Endothelial cell of umbilical vein (primary cell): ENCODE measurements at regions not wholly inside any gene's neighbourhood (a gene's known extent, or its start where the extent isn't known, plus 50 kb on each side); places are given as distances from the start of the nearest gene placed in this dataset.

Experiments used
- BruUV-seq: library from RNA; stranded (reverse); fragments of 400-500 nt; replicated peaks from 2 replicates; lab custom pipeline; 2021; lab: Mats Ljungman, UMichigan
- CTCF ChIA-PET: fragments of 300-600, 350-600 bp; sonication (Branson Sonifier 250); formaldehyde crosslinking; loops from one replicate; lab custom pipeline; 2021; ENCODE audit warnings: antibody characterized with exemption, inconsistent platforms; lab: Charles Lee
- POLR2A ChIA-PET: fragments of 300-600, 350-600 bp; sonication (Branson Sonifier 250); formaldehyde crosslinking; loops from one replicate; lab custom pipeline; 2021; ENCODE audit warnings: antibody characterized with exemption, inconsistent platforms; lab: Charles Lee
- DNase-seq: peaks from one replicate; pipeline ENCODE4 v3.0.0-alpha.2; 2011; ENCODE audit warnings: low read depth, low spot score
- FAIRE-seq: peaks from 2 replicates; lab custom pipeline; 2011; peaks lifted over from hg19 to GRCh38; lab: Jason Lieb, UNC
- H2AFZ ChIP-seq: 2 replicates; pipeline ENCODE4 v1.6.0; 2012; ENCODE audit warnings: low read depth, low read length, control low read depth, inconsistent platforms
- H3K27ac ChIP-seq: 2 replicates; pipeline ENCODE4 v1.5.1; 2011; ENCODE audit warnings: low read depth, mild to moderate bottlenecking, control low read depth, low read length, moderate library complexity; ENCODE audit not compliant: insufficient read depth
- H3K27me3 ChIP-seq, 2 experiments: 2 replicates each; pipeline versions ENCODE4 v1.6.0 to v1.6.1; 2011; ENCODE audit warnings: low read length in 2 of 2, mixed read lengths in 1 of 2; ENCODE audit not compliant: control insufficient read depth in 2 of 2, insufficient read depth in 2 of 2
- H3K36me3 ChIP-seq, 2 experiments: 2 replicates in 1 of 2; 3 replicates in 1 of 2; pipeline ENCODE4 v1.5.1; 2011; ENCODE audit warnings: low read length in 2 of 2, mild to moderate bottlenecking in 1 of 2, moderate library complexity in 1 of 2; ENCODE audit not compliant: control insufficient read depth in 2 of 2, insufficient read depth in 2 of 2; ENCODE audit errors: extremely low read depth in 1 of 2
- H3K4me1 ChIP-seq: 3 replicates; pipeline ENCODE4 v1.5.1; 2011; ENCODE audit warnings: mild to moderate bottlenecking, low read length; ENCODE audit not compliant: control insufficient read depth, insufficient read depth; ENCODE audit errors: extremely low read depth
- H3K4me2 ChIP-seq: 2 replicates; pipeline ENCODE4 v1.6.1; 2011; ENCODE audit warnings: low read length, control low read depth, mixed read lengths; ENCODE audit not compliant: insufficient read depth
- H3K4me3 ChIP-seq, 3 experiments: fragments of 200-600 bp in 1 of 3; sonication (generic), shearing (Covaris generic) in 1 of 3; replicated peaks in 1 of 3; 2 replicates each; pipeline ENCODE4 v1.5.1; 2011 to 2016; ENCODE audit warnings: control low read depth in 3 of 3, low read length in 3 of 3, mild to moderate bottlenecking in 2 of 3, inconsistent platforms in 1 of 3, low read depth in 1 of 3, moderate library complexity in 1 of 3; ENCODE audit not compliant: insufficient read depth in 1 of 3
- H3K79me2 ChIP-seq: 2 replicates; pipeline ENCODE4 v1.6.0; 2012; ENCODE audit warnings: low read length, inconsistent platforms; ENCODE audit not compliant: control insufficient read depth, insufficient read depth
- H3K9ac ChIP-seq: replicated peaks from 2 replicates; pipeline ENCODE3; 2011; ENCODE audit warnings: low read length, control low read depth; ENCODE audit not compliant: insufficient read depth; ENCODE audit errors: extremely low read depth
- H3K9me1 ChIP-seq: replicated peaks from 3 replicates; pipeline ENCODE4 v1.6.0; 2011; ENCODE audit warnings: mild to moderate bottlenecking, low read length; ENCODE audit not compliant: control insufficient read depth, insufficient read depth; ENCODE audit errors: extremely low read depth
- H3K9me3 ChIP-seq: replicated peaks from 2 replicates; pipeline ENCODE4 v1.5.1; 2012; ENCODE audit warnings: low read length, inconsistent platforms; ENCODE audit not compliant: control insufficient read depth, insufficient read depth
- H4K20me1 ChIP-seq: replicated peaks from 2 replicates; pipeline ENCODE3; 2011; ENCODE audit warnings: mild to moderate bottlenecking, low read length; ENCODE audit not compliant: control insufficient read depth, insufficient read depth; ENCODE audit errors: extremely low read depth
- EZH2 ChIP-seq: IDR thresholded peaks from 2 replicates; pipeline ENCODE4 v1.6.1; 2012; ENCODE audit warnings: borderline replicate concordance, low read depth, mild to moderate bottlenecking, moderate library complexity, low read length, inconsistent platforms; ENCODE audit not compliant: severe bottlenecking
- FOS ChIP-seq: IDR thresholded peaks from 2 replicates; pipeline ENCODE4 v1.6.1; 2011; ENCODE audit warnings: mild to moderate bottlenecking, low read length, moderate library complexity, borderline replicate concordance; ENCODE audit not compliant: insufficient read depth
- GATA2 ChIP-seq: IDR thresholded peaks from 2 replicates; pipeline ENCODE4 v1.7.0; 2011; ENCODE audit warnings: low read depth, mild to moderate bottlenecking, moderate library complexity, mixed read lengths, low read length; ENCODE audit not compliant: insufficient read length, insufficient read depth
- MAX ChIP-seq: IDR thresholded peaks from 2 replicates; pipeline ENCODE4 v1.6.1; 2011; ENCODE audit not compliant: insufficient read depth, insufficient read length
- MYC ChIP-seq: IDR thresholded peaks from one replicate; pipeline ENCODE4 v1.6.1; 2011; ENCODE audit warnings: mild to moderate bottlenecking, low read depth, low read length
- POLR2A ChIP-seq: IDR thresholded peaks from 2 replicates; pipeline ENCODE4 v1.6.1; 2012; ENCODE audit warnings: low read depth, mild to moderate bottlenecking, control low read depth, low read length
- POLR2AphosphoS5 ChIP-seq: IDR thresholded peaks from 2 replicates; pipeline ENCODE4 v1.6.1; 2012; ENCODE audit warnings: low read depth, mild to moderate bottlenecking, control low read depth, low read length, moderate library complexity; ENCODE audit not compliant: insufficient read depth
- dilution Hi-C: fragments of 300-500 bp; cut with MboI; formaldehyde crosslinking; loops from one replicate; pipeline ENCODE4 v1.15.0; 2019; ENCODE audit warnings: low sequenced_read_pairs; ENCODE audit not compliant: extremely low pct_ligation_motif_present
- intact Hi-C: fragments of 100-400 bp; cut with micrococcal nuclease; formaldehyde crosslinking; loops from one replicate; pipeline ENCODE4 v1.10.0; 2022

- CTCF ChIA-PET: no interaction called here
Measured at GRCh38 chr14:39582028-39582654, 149.9 kb upstream of the FBXO33 start.

GRCh38 chr14:39581474-39581873 is 149.2 kb upstream of the FBXO33 start:
- Histone ChIP-seq H3K36me3 (no peaks in the 10 kb centered on the region), H3K27ac (no peak overlapping the region), H2AFZ (no peak overlapping the region), H3K79me2 (no peaks in the 10 kb centered on the region), H3K4me3 (no peak overlapping the region), H3K9ac (no peak overlapping the region), H3K4me2 (no peak overlapping the region), H3K27me3 (no peaks in the 10 kb centered on the region), H4K20me1 (no peaks in the 10 kb centered on the region), H3K4me1 (no peaks in the 10 kb centered on the region), H3K9me1 (no peaks in the 10 kb centered on the region), H3K9me3 (no peaks in the 10 kb centered on the region)
- FAIRE-seq (peak; percentile 28), DNase-seq (no peak)
- POLR2A ChIA-PET: no interaction called here
- no TSS peak for BruUV-seq
- CTCF ChIA-PET: no interaction called here
- TF ChIP-seq MAX: no peak
- intact Hi-C loops: no loop called here
- dilution Hi-C loops: no loop called here

More at GRCh38 chr14:39582028-39582654, 149.9 kb upstream of the FBXO33 start:
- H2AFZ ChIP-seq: no peak overlapping the region
- H3K79me2 ChIP-seq: no peaks in the 10 kb centered on the region
- no peaks in the 10 kb centered on the region for H3K36me3 ChIP-seq
- H3K9ac ChIP-seq: no peak overlapping the region
- no peak for TF ChIP-seq MAX
- no peak for TF ChIP-seq MYC
- no peak for TF ChIP-seq POLR2AphosphoS5
- no peak for TF ChIP-seq FOS
- TF ChIP-seq EZH2: no peak
- no peak for TF ChIP-seq GATA2
- TF ChIP-seq POLR2A: no peak
- FAIRE-seq (peak; percentile 21), DNase-seq (no peak)
- no peaks in the 10 kb centered on the region for H4K20me1 ChIP-seq
- H3K4me1 ChIP-seq: no peaks in the 10 kb centered on the region
- no peak overlapping the region for H3K4me2 ChIP-seq
- H3K9me1 ChIP-seq: no peaks in the 10 kb centered on the region
- no peaks in the 10 kb centered on the region for H3K9me3 ChIP-seq
- H3K27ac ChIP-seq: no peak overlapping the region
- intact Hi-C loops (no loop called here), dilution Hi-C loops (no loop called here)
- H3K4me3 ChIP-seq: no peak overlapping the region
- no peaks in the 10 kb centered on the region for H3K27me3 ChIP-seq
- POLR2A ChIA-PET: no interaction called here
- no TSS peak for BruUV-seq
